ENCODE measurements at regions not wholly inside any gene's neighbourhood (a gene's known extent, or its start where the extent isn't known, plus 50 kb on each side); places are given as distances from the start of the nearest gene placed in this dataset.

DNA sequence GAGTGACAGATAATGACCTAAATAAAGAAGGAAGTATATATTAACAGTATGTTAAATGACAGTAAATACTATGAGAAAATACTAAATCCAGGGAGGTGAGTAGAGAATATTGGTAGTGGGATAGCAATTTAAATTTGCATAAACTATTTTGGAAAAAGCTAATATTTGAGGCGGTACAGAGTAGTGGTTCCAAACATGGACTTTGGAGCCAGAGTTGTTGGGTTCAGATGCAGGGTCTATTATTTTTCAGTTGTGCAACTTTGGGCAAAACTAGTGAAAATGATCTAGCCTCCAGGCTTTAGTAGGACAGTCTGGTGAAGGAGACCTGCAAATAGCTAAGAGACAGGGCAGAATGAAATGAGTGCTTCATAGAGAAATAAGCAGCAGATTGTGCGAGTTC is 84.8 kb upstream of the SOX3 start:
- TF ChIP-seq EZH2 (optimal IDR thresholded peaks at IDR 0.05; ENCODE audit: low read depth, low read length) (no peak), EZH2phosphoT487 (IDR thresholded peaks at IDR 0.05; ENCODE audit: low read length) (no peak)
- TF ChIP-seq, protein P1, sequence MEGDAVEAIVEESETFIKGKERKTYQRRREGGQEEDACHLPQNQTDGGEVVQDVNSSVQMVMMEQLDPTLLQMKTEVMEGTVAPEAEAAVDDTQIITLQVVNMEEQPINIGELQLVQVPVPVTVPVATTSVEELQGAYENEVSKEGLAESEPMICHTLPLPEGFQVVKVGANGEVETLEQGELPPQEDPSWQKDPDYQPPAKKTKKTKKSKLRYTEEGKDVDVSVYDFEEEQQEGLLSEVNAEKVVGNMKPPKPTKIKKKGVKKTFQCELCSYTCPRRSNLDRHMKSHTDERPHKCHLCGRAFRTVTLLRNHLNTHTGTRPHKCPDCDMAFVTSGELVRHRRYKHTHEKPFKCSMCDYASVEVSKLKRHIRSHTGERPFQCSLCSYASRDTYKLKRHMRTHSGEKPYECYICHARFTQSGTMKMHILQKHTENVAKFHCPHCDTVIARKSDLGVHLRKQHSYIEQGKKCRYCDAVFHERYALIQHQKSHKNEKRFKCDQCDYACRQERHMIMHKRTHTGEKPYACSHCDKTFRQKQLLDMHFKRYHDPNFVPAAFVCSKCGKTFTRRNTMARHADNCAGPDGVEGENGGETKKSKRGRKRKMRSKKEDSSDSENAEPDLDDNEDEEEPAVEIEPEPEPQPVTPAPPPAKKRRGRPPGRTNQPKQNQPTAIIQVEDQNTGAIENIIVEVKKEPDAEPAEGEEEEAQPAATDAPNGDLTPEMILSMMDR (IDR thresholded peaks at IDR 0.05; ENCODE audit: low read length): no peak
- no peaks in the 10 kb centered on the region for H3K79me2 ChIP-seq (ENCODE audit: low read length)
- H3F3A ChIP-seq (ENCODE audit: insufficient read depth, low read length): no peaks in the 10 kb centered on the region
- H3K9me3 ChIP-seq (replicated peaks; ENCODE audit: insufficient read depth, low read length): no peaks in the 10 kb centered on the region
- H3K9me2 ChIP-seq (replicated peaks; ENCODE audit: insufficient read depth, low read length): no peaks in the 10 kb centered on the region
- no peak overlapping the region for H3K4me2 ChIP-seq (ENCODE audit: low read depth, low read length)
- no peak overlapping the region for H2AFZ ChIP-seq (ENCODE audit: low read length)
- H3K27ac ChIP-seq (ENCODE audit: low read length): no peak overlapping the region
- H3K9ac ChIP-seq (ENCODE audit: low read length): no peak overlapping the region
- H3K27me3 ChIP-seq (replicated peaks; ENCODE audit: insufficient read depth, low read length): no peaks in the 10 kb centered on the region
- no peaks in the 10 kb centered on the region for H4K20me1 ChIP-seq (ENCODE audit: insufficient read depth, low read length)
- no peak overlapping the region for H3K4me3 ChIP-seq (ENCODE audit: low read length)
- no peaks in the 10 kb centered on the region for H3K4me1 ChIP-seq (ENCODE audit: low read length)
- no peak for DNase-seq
- H3K36me3 ChIP-seq (replicated peaks; ENCODE audit: insufficient read depth, low read length): no peaks in the 10 kb centered on the region

DNA sequence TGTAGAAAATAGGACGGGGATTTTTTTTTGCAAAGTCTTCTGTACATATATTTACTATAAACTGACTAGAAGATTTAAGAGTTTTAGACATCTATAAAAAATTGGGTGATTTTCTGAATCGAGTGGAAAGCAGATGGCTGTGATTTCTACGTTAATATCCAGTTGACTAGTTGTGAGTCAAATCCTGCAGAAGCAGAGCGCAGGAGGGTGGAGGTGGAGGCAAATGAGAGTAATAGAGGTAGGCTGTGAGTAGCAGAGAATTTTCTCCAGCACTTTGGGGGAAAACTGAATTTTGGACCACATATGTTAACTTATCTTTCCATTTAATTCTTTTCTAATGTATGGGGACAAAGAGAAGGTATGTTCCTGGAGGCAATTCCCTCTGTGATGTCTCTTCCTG is 82.1 kb upstream of the SOX3 start:
- Histone ChIP-seq H3K79me2 (ENCODE audit: low read length) (no peaks in the 10 kb centered on the region), H3K9me3 (replicated peaks; ENCODE audit: insufficient read depth, low read length) (no peaks in the 10 kb centered on the region), H2AFZ (ENCODE audit: low read length) (no peak overlapping the region), H3K27ac (ENCODE audit: low read length) (no peak overlapping the region), H3K4me1 (ENCODE audit: low read length) (no peaks in the 10 kb centered on the region), H3K4me3 (ENCODE audit: low read length) (no peak overlapping the region), H4K20me1 (ENCODE audit: insufficient read depth, low read length) (no peaks in the 10 kb centered on the region), H3K36me3 (replicated peaks; ENCODE audit: insufficient read depth, low read length) (no peaks in the 10 kb centered on the region), H3K27me3 (replicated peaks; ENCODE audit: insufficient read depth, low read length) (no peaks in the 10 kb centered on the region), H3K9me2 (replicated peaks; ENCODE audit: insufficient read depth, low read length) (no peaks in the 10 kb centered on the region), H3F3A (ENCODE audit: insufficient read depth, low read length) (no peaks in the 10 kb centered on the region), H3K9ac (ENCODE audit: low read length) (no peak overlapping the region), H3K4me2 (ENCODE audit: low read depth, low read length) (no peak overlapping the region)
- TF ChIP-seq EZH2 (optimal IDR thresholded peaks at IDR 0.05; ENCODE audit: low read depth, low read length) (no peak), EZH2phosphoT487 (IDR thresholded peaks at IDR 0.05; ENCODE audit: low read length) (no peak)
- TF ChIP-seq, protein P1 (IDR thresholded peaks at IDR 0.05; ENCODE audit: low read length): no peak
- DNase-seq: no peak

- no peaks in the 10 kb centered on the region for H3K27me3 ChIP-seq (replicated peaks; ENCODE audit: insufficient read depth, low read length)
- no peak for DNase-seq
- H3K79me2 ChIP-seq (ENCODE audit: low read length): no peaks in the 10 kb centered on the region
- H3K4me3 ChIP-seq (ENCODE audit: low read length): no peak overlapping the region
- no peak overlapping the region for H3K4me2 ChIP-seq (ENCODE audit: low read depth, low read length)
- H3K9me3 ChIP-seq (replicated peaks; ENCODE audit: insufficient read depth, low read length): no peaks in the 10 kb centered on the region
- no peaks in the 10 kb centered on the region for H3K36me3 ChIP-seq (replicated peaks; ENCODE audit: insufficient read depth, low read length)
- no peak overlapping the region for H3K27ac ChIP-seq (ENCODE audit: low read length)
- no peak for TF ChIP-seq EZH2phosphoT487 (IDR thresholded peaks at IDR 0.05; ENCODE audit: low read length)
- no peak for TF ChIP-seq EZH2 (optimal IDR thresholded peaks at IDR 0.05; ENCODE audit: low read depth, low read length)
- TF ChIP-seq, protein P1 (IDR thresholded peaks at IDR 0.05; ENCODE audit: low read length): no peak
- no peaks in the 10 kb centered on the region for H3K4me1 ChIP-seq (ENCODE audit: low read length)
- no peaks in the 10 kb centered on the region for H3K9me2 ChIP-seq (replicated peaks; ENCODE audit: insufficient read depth, low read length)
- H3K9ac ChIP-seq (ENCODE audit: low read length): no peak overlapping the region
- H3F3A ChIP-seq (ENCODE audit: insufficient read depth, low read length): no peaks in the 10 kb centered on the region
- no peak overlapping the region for H2AFZ ChIP-seq (ENCODE audit: low read length)
- no peaks in the 10 kb centered on the region for H4K20me1 ChIP-seq (ENCODE audit: insufficient read depth, low read length)
These were observed 75.6 kb upstream of the SOX3 start for GRCh38 chrX:140580478-140580877.

Data from MM.1S (cell line).